ENCODE measurements at regions not wholly inside any gene's neighbourhood (a gene's known extent, or its start where the extent isn't known, plus 50 kb on each side); places are given as distances from the start of the nearest gene placed in this dataset.

DNA sequence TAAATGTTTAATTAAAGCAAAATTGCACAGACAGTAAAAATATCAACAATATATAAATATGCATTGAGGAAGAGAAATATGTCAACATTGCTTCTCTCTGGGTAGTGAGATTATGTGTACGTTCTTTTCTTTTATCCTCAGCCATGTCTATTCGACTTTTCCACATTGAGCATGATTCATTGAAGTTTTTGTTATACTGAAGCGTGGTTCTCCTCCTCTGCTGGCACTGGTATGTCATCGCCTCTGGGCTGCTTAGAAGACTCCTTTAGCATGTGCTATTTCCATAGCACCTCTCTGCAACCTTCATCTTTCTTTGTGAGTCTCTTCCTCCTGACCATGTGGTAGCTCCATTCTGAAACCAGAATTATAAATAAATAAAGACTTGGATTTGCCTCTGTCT, 65.8 kb upstream of the AKAP13 start:
- no peak overlapping the region for H3K4me3 ChIP-seq (ENCODE audit: low read depth, low read length)
- no peak for DNase-seq (ENCODE audit: low read depth)
- TF ChIP-seq, protein P1, sequence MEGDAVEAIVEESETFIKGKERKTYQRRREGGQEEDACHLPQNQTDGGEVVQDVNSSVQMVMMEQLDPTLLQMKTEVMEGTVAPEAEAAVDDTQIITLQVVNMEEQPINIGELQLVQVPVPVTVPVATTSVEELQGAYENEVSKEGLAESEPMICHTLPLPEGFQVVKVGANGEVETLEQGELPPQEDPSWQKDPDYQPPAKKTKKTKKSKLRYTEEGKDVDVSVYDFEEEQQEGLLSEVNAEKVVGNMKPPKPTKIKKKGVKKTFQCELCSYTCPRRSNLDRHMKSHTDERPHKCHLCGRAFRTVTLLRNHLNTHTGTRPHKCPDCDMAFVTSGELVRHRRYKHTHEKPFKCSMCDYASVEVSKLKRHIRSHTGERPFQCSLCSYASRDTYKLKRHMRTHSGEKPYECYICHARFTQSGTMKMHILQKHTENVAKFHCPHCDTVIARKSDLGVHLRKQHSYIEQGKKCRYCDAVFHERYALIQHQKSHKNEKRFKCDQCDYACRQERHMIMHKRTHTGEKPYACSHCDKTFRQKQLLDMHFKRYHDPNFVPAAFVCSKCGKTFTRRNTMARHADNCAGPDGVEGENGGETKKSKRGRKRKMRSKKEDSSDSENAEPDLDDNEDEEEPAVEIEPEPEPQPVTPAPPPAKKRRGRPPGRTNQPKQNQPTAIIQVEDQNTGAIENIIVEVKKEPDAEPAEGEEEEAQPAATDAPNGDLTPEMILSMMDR (IDR thresholded peaks at IDR 0.05; ENCODE audit: insufficient read depth, low read depth, low read length, missing control alignments): no peak

DNA sequence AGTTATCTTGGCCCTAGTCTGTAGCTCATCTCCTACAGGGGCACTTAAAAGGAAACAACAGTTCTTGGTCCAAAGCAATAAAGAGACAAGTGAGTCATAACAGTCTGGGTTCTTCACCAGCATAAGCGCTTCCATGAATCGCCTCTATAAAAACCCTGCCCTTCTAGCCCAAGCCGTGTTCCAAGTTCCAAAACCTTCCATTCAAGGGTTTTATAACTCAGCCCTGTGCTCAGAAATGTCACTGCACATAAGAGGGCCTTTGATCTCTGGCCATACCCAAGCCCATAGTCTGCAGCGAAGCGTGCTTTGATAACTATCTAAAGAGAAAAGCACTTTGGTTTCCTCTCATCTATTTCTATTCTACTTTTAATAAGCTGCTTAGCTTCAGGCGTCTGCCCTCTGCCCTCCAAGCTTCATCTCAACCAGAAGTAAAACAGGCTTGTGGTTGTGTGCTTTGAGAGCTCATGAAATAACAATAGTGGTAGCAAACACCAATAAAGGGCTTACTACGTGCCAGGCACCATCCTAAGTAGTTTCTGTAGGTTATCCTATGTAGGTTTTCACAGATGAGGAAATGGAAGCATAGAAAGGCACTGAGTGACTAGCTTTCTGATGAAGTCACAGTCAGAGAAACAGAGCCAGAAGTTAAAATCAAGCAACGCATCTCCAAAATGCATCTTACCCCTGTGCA, 64.0 kb upstream of the AKAP13 start:
- DNase-seq (ENCODE audit: low read depth): peak; percentile 50
- TF ChIP-seq, protein P1 (IDR thresholded peaks at IDR 0.05; ENCODE audit: insufficient read depth, low read depth, low read length, missing control alignments): no peak
- H3K4me3 ChIP-seq (ENCODE audit: low read depth, low read length): no peak overlapping the region

DNA sequence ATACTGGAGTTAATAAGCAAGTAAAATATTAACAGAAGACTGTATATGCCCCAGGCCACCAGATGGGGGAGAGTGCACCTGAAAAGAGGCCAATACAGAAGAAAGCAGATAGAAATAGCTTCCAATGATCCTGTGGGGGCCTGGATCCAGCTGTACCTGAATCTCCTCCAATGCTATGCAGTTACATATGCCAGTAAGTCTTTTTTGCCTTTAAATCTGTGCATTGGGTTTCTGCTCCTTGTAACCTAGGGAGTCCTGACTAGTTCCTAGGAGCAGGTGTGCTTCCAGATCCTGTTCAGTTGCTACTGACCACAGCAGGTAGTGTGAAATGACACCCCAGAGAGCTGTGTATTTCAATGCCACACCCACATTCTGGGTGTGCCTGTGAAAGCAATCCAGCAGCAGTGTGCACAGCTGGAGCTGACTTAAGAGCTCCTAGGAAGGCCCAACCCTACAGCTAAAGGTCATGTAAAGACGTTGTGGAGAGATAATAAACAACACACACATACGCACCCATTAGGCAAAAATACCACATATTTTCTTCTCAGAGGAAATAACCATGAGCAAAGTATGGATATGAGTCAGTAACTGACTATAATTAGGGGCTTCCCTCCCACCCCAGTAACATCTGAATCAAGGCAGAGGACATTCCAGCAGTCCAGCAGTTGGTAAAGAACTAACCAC, 62.2 kb upstream of the AKAP13 start:
- H3K4me3 ChIP-seq (ENCODE audit: low read depth, low read length): no peak overlapping the region
- TF ChIP-seq, protein P1 (IDR thresholded peaks at IDR 0.05; ENCODE audit: insufficient read depth, low read depth, low read length, missing control alignments): peak; percentile 16
- peak; percentile 91 for DNase-seq (ENCODE audit: low read depth)

DNA sequence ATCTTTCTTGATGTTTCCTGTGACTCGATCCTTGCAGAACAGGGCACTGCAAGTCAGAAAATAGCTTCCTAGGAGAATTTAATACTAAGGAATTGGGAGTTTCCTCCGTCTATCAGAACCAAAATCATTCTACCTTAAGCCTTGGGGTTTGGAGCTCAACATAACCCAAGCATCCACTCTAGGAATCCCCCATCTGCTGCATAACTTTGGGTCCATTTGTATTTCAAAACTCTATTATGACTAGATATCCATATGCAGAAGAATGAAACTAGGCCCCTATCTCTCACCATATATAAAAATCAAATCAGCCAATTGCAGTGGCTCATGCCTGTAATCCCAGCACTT, 61.7 kb upstream of the AKAP13 start:
- DNase-seq (ENCODE audit: low read depth): no peak
- H3K4me3 ChIP-seq (ENCODE audit: low read depth, low read length): no peak overlapping the region

DNA sequence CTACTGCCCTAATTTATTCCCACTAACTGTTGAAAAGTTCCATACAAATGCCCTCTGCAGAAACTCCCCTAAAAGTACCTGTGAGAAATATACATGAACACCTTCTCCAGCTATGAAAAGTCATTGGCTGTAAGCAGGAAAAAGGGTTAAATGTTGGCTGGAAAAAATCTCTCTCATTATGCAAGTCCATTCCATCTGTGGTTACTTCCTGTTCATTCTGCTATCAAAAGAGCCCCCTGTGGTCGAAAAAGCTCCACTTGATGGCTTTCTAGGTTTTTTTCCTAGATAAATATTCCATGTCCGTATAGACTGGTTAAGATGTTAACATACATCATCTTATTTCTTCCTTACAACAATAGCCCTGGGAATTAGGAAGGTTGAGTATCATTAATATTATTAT, 56.2 kb upstream of the AKAP13 start:
- no peak overlapping the region for H3K4me3 ChIP-seq (ENCODE audit: low read depth, low read length)
- TF ChIP-seq, protein P1 (IDR thresholded peaks at IDR 0.05; ENCODE audit: insufficient read depth, low read depth, low read length, missing control alignments): no peak
- no peak for DNase-seq (ENCODE audit: low read depth)

More for the DNA sequence above, 61.7 kb upstream of the AKAP13 start:
- TF ChIP-seq, protein P1 (IDR thresholded peaks at IDR 0.05; ENCODE audit: insufficient read depth, low read depth, low read length, missing control alignments): no peak

DNA sequence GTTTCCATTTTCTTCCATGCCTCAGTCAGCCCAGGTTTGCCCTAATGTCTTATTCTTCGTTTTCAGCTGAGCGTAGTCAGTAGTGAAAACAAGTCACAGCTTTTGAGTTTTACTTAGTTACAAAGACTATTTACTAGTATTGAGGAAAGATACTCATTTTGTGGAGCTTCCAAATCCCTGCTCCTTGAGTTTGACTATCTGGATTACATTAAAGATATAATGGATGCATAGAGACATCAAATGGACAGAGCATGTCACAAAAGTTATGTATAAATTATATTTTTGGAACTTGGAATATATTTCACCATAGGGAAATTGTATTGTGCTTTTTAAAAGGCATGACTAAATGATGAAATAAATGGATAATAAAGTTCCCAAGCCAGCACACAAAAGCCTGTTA, 54.6 kb upstream of the AKAP13 start:
- H3K4me3 ChIP-seq (ENCODE audit: low read depth, low read length): no peak overlapping the region
- no peak for DNase-seq (ENCODE audit: low read depth)
- TF ChIP-seq, protein P1 (IDR thresholded peaks at IDR 0.05; ENCODE audit: insufficient read depth, low read depth, low read length, missing control alignments): no peak

All from GM12865 (cell line).